Thyroid gland (tissue), 4 donors: ENCODE measurements at regions not wholly inside any gene's neighbourhood (a gene's known extent, or its start where the extent isn't known, plus 50 kb on each side); places are given as distances from the start of the nearest gene placed in this dataset.

ENCODE experiments used
- CTCF ChIP-seq, 6 experiments: fragments of 200-600 bp in 3 of 6; fragments of 450-650 bp in 3 of 6; sonication (generic) in 3 of 6; IDR thresholded peaks; one replicate each; pipeline ENCODE4 v1.5.1; 2016 to 2019; ENCODE audit warnings: antibody characterized with exemption in 6 of 6, mild to moderate bottlenecking in 2 of 6, inconsistent platforms in 1 of 6, moderate library complexity in 1 of 6
- POLR2A ChIP-seq, 2 donors: fragments of 450-650 bp; IDR thresholded peaks; one replicate each; pipeline ENCODE4 v1.6.1; 2017; ENCODE audit warnings: antibody characterized with exemption in 2 of 2, mild to moderate bottlenecking in 2 of 2, moderate library complexity in 1 of 2

DNA sequence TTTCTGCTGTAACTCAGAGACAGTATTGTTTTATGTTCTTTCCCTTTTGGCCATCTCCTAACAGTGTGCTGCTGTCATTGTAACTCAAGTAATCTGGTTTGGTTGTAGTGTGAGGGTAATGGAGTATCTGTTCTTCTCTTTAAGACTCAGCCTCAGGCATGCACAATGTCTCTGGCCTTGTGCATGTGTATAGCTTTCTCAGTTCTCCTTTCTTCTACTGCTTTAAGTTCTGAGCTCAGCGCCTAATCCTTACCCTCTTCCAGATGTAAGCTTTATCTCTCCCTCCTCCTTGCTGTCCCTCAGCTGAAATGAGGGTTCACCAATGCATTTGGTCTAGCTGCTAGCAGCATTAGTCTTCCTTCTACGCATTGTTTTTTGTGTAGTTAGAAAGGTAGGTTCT is 1420.4 kb upstream of the PRMT6 start:
- TF ChIP-seq CTCF (IDR thresholded peaks at IDR 0.05) (no peak), POLR2A (IDR thresholded peaks at IDR 0.05) (no peak)
